ENCODE measurements at regions not wholly inside any gene's neighbourhood (a gene's known extent, or its start where the extent isn't known, plus 50 kb on each side); places are given as distances from the start of the nearest gene placed in this dataset.
"Not testable (repeated sequence)": the region's sequence is repeated elsewhere in the genome, so short reads cannot be mapped to it uniquely, and the experiment has no call there.

DNA sequence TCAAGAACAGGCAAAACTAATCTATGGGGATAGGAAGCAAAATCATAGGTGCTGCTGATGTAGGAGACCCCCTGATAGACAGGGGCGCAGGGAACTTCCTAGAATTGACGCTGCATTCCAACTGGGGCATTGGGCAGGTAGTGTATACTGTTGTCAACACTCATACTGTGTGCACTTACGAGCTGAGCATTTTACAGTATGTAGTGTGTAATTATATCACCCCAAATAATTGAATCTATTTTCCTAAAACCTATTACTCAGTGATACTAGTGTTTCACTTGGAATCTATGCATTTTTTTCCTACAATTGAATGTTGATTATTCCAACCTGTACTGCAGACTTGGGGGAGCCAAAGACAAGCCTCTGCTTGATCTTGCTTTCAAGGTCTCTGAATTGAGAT is 207.0 kb upstream of the PRKCQ start:
- CTCF ChIA-PET: no interaction called here
- Mint-ChIP-seq H3K27ac (no peak overlapping the region), H3K4me3 (no peak overlapping the region), H3K4me1 (no peaks in the 10 kb centered on the region), H3K36me3 (no peaks in the 10 kb centered on the region), H3K9me3 (ENCODE audit: low read depth) (no peaks in the 10 kb centered on the region), H3K27me3 (peaks cover 46% of the 10 kb centered on the region)
- no peak for DNase-seq
- ATAC-seq: no peak

- Mint-ChIP-seq H3K36me3 (no peaks in the 10 kb centered on the region), H3K27me3 (peaks cover 46% of the 10 kb centered on the region), H3K4me3 (no peak overlapping the region), H3K9me3 (ENCODE audit: low read depth) (no peaks in the 10 kb centered on the region), H3K27ac (no peak overlapping the region), H3K4me1 (no peaks in the 10 kb centered on the region)
- CTCF ChIA-PET: no interaction called here
- ATAC-seq (no peak), DNase-seq (no peak)
These were observed 206.5 kb upstream of the PRKCQ start for GRCh38 chr10:6786579-6787031.

DNA sequence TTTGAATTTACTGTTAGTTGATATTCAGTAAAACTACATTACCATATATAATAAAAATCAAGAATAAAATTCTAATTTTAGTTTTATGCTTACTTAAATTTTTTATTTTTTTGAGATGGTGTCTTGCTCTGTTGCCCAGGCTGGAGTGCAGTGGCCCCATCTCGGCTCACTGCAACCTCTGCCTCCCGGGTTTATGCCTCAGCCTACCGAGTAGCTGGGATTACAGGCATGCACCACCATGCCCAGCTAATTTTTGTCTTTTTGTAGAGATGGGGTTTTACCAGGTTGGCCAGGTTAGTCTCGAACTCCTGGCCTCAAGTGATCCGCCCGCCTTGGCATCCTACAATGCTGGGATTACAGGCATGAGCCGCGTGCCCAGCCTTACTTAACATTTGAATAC is 204.4 kb upstream of the PRKCQ start:
- H3K4me1 Mint-ChIP-seq; DNase-seq; H3K4me3 Mint-ChIP-seq; H3K9me3 Mint-ChIP-seq (ENCODE audit: low read depth); H3K36me3 Mint-ChIP-seq; CTCF ChIA-PET; H3K27ac Mint-ChIP-seq; ATAC-seq: not testable (repeated sequence)
- peaks cover 43% of the 10 kb centered on the region for H3K27me3 Mint-ChIP-seq

GRCh38 chr10:6783471-6783870 is 203.4 kb upstream of the PRKCQ start:
- ATAC-seq: no peak
- DNase-seq: no peak
- no peaks in the 10 kb centered on the region for H3K4me1 Mint-ChIP-seq
- H3K27me3 Mint-ChIP-seq: peaks cover 34% of the 10 kb centered on the region
- no peak overlapping the region for H3K4me3 Mint-ChIP-seq
- no peaks in the 10 kb centered on the region for H3K36me3 Mint-ChIP-seq
- CTCF ChIA-PET: interaction anchor here (0.9 kb wide), 1 partner anchor 406 kb away, joined by 3 read pairs; no protein-coding TSS in a partner anchor
- no peaks in the 10 kb centered on the region for H3K9me3 Mint-ChIP-seq (ENCODE audit: low read depth)
- H3K27ac Mint-ChIP-seq: no peak overlapping the region

GRCh38 chr10:6782378-6782777 is 202.3 kb upstream of the PRKCQ start:
- Mint-ChIP-seq H3K9me3 (ENCODE audit: low read depth) (no peaks in the 10 kb centered on the region), H3K27ac (no peak overlapping the region), H3K4me1 (no peaks in the 10 kb centered on the region), H3K27me3 (peaks cover 43% of the 10 kb centered on the region), H3K36me3 (no peaks in the 10 kb centered on the region), H3K4me3 (no peak overlapping the region)
- no peak for ATAC-seq
- CTCF ChIA-PET: interaction anchor here (0.9 kb wide), 1 partner anchor 407 kb away, joined by 3 read pairs; no protein-coding TSS in a partner anchor
- no peak for DNase-seq

DNA sequence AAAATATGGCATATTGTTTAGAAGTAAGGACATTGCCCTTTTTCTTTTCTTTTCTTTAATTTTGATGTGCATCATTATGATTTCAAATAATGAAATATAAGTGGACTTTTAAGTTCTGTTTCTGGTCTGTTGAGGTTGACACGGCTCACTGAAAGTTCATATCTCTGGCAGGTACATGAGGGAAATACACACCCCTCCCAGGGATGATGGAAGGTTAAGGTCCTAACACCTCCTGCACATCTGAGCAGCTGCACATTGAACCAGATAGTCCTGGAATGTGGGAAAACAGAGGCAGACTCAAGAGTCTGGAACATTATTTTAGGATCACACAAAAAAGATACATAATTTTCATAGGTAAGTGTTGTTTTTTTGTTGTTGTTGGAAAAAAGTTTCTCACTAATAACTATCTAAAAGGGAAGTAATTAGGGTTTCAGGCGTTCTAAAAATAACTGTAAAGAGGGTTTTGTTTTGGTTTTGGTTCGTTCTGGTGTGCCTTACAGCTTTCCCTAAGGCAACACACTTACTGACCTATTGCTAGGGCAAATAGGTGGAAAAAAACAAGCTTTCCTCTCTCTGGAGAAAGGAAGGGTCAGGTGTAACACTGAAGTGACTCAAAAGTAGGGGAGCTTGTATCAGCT is 201.2 kb upstream of the PRKCQ start:
- Mint-ChIP-seq H3K27me3 (peaks cover 47% of the 10 kb centered on the region), H3K4me1 (no peaks in the 10 kb centered on the region), H3K36me3 (no peaks in the 10 kb centered on the region), H3K4me3 (no peak overlapping the region), H3K27ac (no peak overlapping the region), H3K9me3 (ENCODE audit: low read depth) (no peaks in the 10 kb centered on the region)
- no peak for ATAC-seq
- CTCF ChIA-PET: no interaction called here
- no peak for DNase-seq

DNA sequence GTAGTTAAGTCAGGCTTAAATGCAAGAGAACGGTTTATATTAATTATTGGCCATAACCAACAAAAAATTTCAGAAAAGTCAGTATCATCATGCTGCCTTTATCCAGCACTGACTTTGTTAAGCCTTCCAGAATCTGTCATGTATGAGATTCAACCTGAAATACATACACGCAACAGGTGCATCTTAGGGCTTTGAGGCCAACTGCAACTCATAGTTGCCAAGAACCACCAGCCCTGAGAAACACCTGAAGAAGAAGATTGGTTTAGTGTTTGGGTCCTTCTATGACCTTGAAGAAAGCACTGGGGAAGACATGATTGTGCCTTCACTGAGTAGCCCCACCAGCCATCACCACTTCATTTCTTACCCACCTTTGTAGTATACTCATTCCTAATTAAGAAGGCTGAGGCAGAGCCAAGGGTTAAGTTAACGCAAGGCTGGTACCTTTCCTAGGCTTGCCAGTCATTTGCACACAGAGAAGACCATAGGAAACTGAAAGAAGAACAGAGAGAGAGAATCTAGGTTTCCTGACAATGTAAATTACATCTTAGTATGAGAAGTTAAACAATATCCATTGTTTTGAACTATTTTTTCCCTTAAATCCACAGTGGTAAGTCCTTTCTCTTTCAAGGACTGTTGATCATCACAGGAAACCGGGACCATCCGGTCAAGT is 200.1 kb upstream of the PRKCQ start:
- Mint-ChIP-seq H3K27ac (no peak overlapping the region), H3K4me1 (no peaks in the 10 kb centered on the region), H3K36me3 (no peaks in the 10 kb centered on the region), H3K27me3 (peaks cover 54% of the 10 kb centered on the region), H3K4me3 (no peak overlapping the region), H3K9me3 (ENCODE audit: low read depth) (no peaks in the 10 kb centered on the region)
- CTCF ChIA-PET: no interaction called here
- ATAC-seq (no peak), DNase-seq (no peak)

DNA sequence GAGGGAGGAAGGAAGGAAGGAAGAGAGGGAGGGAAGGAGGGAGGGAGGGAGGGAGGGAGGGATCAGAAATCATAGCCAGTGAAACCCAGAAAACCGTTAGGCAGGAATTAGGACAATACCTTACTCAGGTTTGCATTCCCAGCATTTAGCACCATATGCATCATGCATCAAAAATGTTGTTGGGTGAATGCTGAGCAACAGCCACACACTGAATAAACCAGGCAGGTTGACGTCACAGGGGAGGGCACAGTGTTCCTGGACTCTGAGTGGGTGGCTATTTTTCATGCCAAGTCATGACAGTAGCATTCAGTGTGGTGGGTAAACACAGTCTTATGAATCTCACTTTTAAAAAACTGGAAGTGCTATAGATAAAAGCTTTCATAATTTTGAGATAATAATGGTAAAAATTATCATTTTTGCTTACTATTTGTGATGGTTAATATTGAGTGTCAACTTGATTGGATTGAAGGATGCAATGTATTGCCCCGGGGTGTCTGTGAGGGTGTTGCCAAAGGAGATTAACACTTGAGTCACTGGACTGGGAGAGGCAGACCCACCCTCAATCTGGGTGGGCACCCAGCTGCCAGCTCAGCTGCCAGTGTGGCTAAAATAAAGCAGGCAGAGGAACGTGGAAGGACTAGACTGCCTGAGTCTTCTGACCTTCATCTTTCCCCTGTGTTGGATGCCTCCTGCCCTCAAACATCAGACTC is 199.1 kb upstream of the PRKCQ start:
- Mint-ChIP-seq H3K27me3 (peaks cover 63% of the 10 kb centered on the region), H3K4me1 (no peaks in the 10 kb centered on the region), H3K36me3 (no peaks in the 10 kb centered on the region), H3K9me3 (ENCODE audit: low read depth) (no peaks in the 10 kb centered on the region), H3K27ac (no peak overlapping the region), H3K4me3 (no peak overlapping the region)
- no peak for DNase-seq
- ATAC-seq: no peak
- CTCF ChIA-PET: no interaction called here

DNA sequence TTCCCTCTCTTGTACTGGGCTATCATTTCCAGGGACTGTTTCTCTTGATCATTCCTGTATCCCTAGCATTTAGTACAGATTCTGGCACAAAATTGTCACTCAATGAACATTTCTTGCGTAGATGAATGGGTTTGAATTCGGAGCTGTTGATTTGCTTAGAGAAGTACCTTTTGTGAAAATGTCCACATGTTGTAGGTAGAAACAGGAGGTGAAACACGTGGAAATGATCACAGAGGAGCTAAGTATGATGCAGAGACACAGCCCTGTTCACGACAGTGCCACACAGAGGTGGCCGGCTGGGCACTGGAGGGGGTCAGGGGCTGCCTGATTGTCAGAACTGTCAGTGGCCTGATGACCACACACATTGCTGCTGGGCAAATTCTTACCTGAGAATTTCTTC is 196.1 kb upstream of the PRKCQ start:
- no peaks in the 10 kb centered on the region for H3K36me3 Mint-ChIP-seq
- ATAC-seq (no peak), DNase-seq (no peak)
- CTCF ChIA-PET: no interaction called here
- H3K27ac Mint-ChIP-seq: no peak overlapping the region
- H3K9me3 Mint-ChIP-seq (ENCODE audit: low read depth): no peaks in the 10 kb centered on the region
- no peak overlapping the region for H3K4me3 Mint-ChIP-seq
- no peaks in the 10 kb centered on the region for H3K4me1 Mint-ChIP-seq
- H3K27me3 Mint-ChIP-seq: peaks cover 52% of the 10 kb centered on the region

DNA sequence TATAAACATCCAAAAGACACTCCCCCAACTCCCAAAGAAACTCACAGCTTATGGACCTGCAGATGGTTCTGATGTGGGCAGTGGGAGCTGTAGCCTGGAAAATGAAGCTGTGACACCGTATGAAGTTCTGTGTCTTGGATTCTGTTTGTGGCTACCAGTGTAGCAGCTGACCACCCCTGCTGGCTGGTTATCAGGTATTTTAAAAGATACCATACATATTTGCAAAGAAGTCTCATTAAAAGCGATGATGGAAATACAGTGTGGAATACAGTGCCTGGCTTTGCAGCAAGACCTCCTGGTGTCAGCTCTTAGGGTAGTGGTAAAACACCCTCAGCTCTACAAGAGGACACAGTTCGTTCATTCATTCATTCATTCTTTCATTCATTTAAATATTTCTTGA is 194.3 kb upstream of the PRKCQ start:
- no peak overlapping the region for H3K27ac Mint-ChIP-seq

GRCh38 chr10:6771331-6771730 is 191.3 kb upstream of the PRKCQ start:
- DNase-seq (no peak), ATAC-seq (no peak)
- no peaks in the 10 kb centered on the region for H3K36me3 Mint-ChIP-seq
- no peaks in the 10 kb centered on the region for H3K9me3 Mint-ChIP-seq (ENCODE audit: low read depth)
- H3K27ac Mint-ChIP-seq: no peak overlapping the region
- H3K27me3 Mint-ChIP-seq: peaks cover 43% of the 10 kb centered on the region
- H3K4me1 Mint-ChIP-seq: no peaks in the 10 kb centered on the region
- no peak overlapping the region for H3K4me3 Mint-ChIP-seq
- CTCF ChIA-PET: no interaction called here

More for the DNA sequence above, 194.3 kb upstream of the PRKCQ start:
- peaks cover 46% of the 10 kb centered on the region for H3K27me3 Mint-ChIP-seq
- DNase-seq (no peak), ATAC-seq (no peak)
- no peaks in the 10 kb centered on the region for H3K4me1 Mint-ChIP-seq
- CTCF ChIA-PET: no interaction called here
- H3K36me3 Mint-ChIP-seq: no peaks in the 10 kb centered on the region
- no peak overlapping the region for H3K4me3 Mint-ChIP-seq
- H3K9me3 Mint-ChIP-seq (ENCODE audit: low read depth): no peaks in the 10 kb centered on the region

- DNase-seq (no peak), ATAC-seq (no peak)
- Mint-ChIP-seq H3K27ac (no peak overlapping the region), H3K36me3 (no peaks in the 10 kb centered on the region), H3K4me3 (no peak overlapping the region), H3K9me3 (ENCODE audit: low read depth) (no peaks in the 10 kb centered on the region), H3K4me1 (no peaks in the 10 kb centered on the region), H3K27me3 (peaks cover 46% of the 10 kb centered on the region)
- CTCF ChIA-PET: no interaction called here
These were observed 190.8 kb upstream of the PRKCQ start for GRCh38 chr10:6770846-6771245.

GRCh38 chr10:6769704-6770417 is 189.8 kb upstream of the PRKCQ start:
- peaks cover 39% of the 10 kb centered on the region for H3K27me3 Mint-ChIP-seq
- no peak overlapping the region for H3K27ac Mint-ChIP-seq
- no peaks in the 10 kb centered on the region for H3K9me3 Mint-ChIP-seq (ENCODE audit: low read depth)
- H3K4me1 Mint-ChIP-seq: no peaks in the 10 kb centered on the region
- H3K36me3 Mint-ChIP-seq: no peaks in the 10 kb centered on the region
- H3K4me3 Mint-ChIP-seq: no peak overlapping the region
- DNase-seq (no peak), ATAC-seq (no peak)
- CTCF ChIA-PET: no interaction called here

Data from activated CD8-positive, alpha-beta memory T cell treated with anti-CD3 and anti-CD28 coated beads, Interleukin-2, amount 10 ng/mL, durations not matched to agents 7 days and 5 days (primary cell).